Right ventricle myocardium inferior (tissue), 1 donor: ENCODE measurements at regions not wholly inside any gene's neighbourhood (a gene's known extent, or its start where the extent isn't known, plus 50 kb on each side); places are given as distances from the start of the nearest gene placed in this dataset.
A peak's percentile ranks its signal among the peaks of the same experiment; 100 is the strongest.
"Not testable (repeated sequence)": the region's sequence is repeated elsewhere in the genome, so short reads cannot be mapped to it uniquely, and the experiment has no call there.

Source experiments
- ATAC-seq: fragments of 200-7000 bp; cut with Tn5 transposase; one replicate; pipeline ENCODE4 v1.9.1; 2020; ENCODE audit warnings: mild to moderate bottlenecking, moderate library complexity
- DNase-seq: peaks from one replicate; pipeline ENCODE4 v3.0.0; 2021; ENCODE audit errors: missing footprints
- intact Hi-C: fragments of 100-400 bp; cut with DNase I; formaldehyde crosslinking; loops from one replicate; pipeline ENCODE4 v1.11.0; 2022
- donor health status: DM: no; HTN: yes; CAD: no; lungs with severe emphysema.

DNA sequence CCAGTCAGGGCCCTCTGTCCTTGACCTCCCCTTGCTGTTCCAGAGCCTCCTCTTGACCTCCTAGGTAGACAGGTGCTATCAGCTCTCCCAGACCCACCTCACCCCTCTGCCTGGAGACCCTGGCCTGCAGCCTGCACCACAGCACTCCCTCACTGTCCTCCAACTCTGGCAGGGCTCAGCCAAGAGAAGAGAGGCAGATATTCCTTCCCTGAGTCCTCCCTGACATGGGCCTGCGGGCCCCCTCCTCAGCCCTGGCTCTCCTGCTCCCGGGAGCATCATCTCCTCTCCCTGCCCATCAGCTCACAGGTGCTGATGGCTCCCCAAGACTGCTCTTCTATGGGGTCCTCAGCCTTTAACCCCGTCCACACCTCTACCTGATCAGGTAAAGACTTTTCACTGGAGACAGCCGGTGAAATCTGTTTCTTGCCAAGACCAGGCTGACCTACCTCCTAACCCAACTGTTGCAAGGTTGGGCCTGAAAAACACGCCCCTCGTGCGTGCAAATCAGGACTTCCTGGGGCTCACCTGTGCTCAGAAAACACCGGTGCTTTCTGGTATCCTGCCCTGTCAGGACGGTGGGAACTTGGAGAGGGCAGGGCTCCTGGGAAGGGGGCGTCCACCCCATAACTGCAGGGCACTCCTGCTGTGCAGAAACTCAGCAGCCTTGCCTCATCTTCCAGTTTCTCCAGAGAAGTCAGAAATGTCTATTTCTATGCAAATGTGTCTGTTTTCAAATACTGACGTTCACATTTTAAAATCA is 160.7 kb downstream of the SHANK2 start:
- intact Hi-C loops, result no loop called here
- DNase-seq, result no peak
- no peak for ATAC-seq

DNA sequence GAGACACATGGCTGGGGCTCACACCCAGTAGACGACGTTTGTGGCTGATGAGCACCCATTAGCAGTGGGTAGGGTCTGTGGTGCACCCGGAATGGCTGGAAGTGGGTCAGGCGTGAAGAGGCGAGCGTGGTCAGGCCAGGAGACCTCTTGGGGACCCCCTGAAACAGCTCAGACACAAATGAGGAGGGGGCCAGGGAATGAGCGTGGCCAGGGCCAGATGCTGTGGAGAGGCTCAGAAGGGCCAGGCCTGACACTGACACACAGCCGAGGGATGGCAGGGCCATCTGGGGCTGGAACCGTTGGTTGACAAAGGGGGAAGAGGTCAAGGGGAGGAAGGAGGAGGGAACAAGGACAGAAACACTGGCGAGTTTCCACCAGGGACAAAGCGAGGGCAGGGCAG is 162.8 kb downstream of the SHANK2 start:
- intact Hi-C loops, result no loop called here
- no peak for DNase-seq
- no peak for ATAC-seq

DNA sequence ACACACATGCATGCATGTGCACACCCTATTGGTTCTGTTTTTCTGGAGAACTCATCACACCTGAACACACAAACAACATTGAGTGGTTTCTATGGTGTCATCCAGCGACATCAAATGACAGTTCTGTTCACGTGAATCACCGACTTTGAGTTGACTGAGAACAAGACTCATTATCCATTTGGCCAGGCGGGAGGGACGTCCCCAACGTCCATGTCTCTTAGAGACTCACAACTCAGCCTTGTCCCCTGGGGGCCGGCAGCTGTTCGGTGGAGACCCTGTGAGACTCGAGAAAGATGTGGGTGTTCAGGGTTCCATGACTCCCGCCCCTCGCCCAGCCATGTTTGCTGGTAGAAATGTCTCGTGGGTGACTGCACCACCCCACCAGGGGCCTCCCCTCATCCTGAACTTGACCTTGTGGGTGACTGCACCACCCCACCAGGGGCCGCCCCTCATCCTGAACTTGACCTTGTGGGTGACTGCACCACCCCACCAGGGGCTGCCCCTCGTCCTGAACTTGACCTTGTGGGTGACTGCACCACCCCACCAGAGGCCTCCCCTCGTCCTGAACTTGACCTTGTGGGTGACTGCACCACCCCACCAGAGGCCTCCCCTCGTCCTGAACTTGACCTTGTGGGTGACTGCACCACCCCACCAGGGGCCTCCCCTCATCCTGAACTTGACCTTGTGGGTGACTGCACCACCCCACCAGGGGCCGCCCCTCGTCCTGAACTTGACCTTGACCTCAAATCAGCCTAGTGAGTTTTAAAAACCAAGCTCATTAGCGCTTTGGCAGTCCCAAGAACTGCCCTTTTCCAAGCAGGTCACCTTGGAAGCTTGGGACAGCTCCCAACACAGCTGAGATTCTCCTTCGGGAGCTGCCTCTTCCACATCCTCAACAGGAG is 163.8 kb downstream of the SHANK2 start:
- ATAC-seq, intact Hi-C loops, DNase-seq: not testable (repeated sequence)

DNA sequence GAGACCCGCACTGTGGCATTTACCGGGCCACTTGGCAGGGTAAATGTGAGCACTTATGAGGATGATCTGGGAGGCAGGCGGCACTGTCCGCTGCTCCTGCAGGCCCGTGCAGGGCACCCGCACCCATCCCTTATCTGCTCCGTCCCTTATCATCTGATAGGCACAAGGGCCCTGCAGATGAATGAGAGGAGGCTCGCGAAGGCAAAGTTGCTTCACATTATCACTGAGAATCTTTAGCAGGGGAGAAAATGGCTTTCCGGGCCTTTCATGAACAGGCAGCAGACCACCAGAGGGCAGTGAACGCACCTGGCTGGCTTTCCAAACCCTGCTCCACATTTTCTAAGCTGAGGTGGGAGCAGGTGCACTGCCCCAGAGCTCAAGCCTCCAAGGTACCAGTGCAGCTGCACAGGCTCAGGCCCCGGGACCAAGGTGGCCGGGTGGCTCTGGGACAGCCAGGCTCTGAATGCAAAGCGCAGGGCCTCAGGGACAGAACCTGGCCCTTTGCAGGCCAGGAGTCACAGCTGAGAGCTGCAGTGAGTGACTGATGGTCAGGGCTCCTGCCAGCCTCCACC is 165.6 kb downstream of the SHANK2 start:
- DNase-seq (no peak), ATAC-seq (peak; percentile 23)
- intact Hi-C loops, result loop anchor here (2.0 kb wide), 1 partner anchor 334 kb away; no protein-coding TSS in a partner anchor

DNA sequence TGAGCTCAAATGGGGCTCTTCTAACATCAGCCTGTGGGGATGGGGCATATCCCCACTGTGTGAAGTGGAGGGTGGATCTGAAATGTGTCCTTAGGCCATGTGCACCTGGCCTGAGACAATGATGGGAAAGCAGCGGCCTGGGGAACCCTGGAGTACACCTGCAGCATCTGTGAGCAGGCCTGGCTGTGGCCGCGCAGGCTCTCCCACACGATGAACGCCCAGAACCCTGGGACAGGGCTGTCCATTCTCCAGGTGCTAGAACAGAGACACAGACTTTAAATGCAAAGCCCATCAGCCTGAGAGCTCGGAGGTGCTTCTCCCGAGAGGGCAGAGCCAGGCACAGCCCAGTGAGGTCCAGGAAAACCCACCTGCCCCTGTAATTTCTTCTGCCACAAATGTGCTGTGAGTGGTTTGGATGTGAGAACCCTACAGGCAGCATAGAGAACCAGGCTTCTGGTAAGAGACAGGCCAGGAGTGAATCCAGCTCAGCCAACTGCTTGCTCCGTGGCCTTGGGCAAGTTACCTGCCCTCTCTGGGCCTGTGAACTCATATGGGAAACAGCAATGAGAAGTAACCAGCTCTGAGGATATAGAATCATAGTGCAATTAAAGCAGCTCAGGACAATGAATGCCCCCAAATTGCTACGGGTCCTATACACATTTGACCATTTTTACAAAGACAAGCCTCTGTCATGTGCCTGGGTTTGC is 167.9 kb downstream of the SHANK2 start:
- DNase-seq (no peak), ATAC-seq (no peak)
- intact Hi-C loops, result no loop called here

DNA sequence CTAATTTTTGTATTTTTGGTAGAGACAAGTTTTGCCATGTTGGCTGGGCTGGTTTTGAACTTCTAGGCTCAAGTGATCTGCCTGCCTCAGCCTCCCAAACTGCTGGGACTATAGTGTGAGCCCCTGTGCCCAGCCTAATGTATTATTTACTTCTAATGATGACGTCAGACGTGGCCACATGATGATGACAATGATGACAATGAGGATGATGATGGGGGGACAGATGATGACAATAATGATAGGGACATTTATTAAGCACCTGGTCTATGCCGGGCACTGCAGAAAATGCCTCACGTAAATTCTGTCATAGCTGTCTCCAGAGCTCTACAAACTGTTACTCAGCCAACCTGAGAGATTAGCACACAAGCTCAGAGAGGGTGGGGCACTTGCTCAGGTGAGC is 169.3 kb downstream of the SHANK2 start:
- ATAC-seq (no peak), DNase-seq (no peak)
- intact Hi-C loops, result no loop called here

DNA sequence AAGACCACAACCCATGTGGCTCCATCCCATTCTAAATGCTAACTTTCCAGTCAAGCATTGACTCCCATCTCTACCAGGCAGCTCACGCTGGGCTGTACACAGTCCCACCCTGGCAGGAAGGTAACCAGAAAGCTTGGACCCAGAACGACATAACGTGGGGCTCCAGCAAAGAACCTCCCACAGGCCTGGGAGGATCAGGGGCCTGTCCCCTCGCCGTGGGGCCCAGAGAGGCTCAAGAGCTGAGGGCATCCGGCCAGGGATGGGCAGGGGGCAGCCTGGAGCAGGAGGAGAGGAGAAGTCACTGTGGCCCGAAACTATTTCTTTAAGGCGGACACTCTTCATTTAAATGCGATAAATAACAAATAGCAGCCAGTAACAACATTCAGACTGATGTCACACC is 169.9 kb downstream of the SHANK2 start:
- intact Hi-C loops, result no loop called here
- DNase-seq, result no peak
- no peak for ATAC-seq

DNA sequence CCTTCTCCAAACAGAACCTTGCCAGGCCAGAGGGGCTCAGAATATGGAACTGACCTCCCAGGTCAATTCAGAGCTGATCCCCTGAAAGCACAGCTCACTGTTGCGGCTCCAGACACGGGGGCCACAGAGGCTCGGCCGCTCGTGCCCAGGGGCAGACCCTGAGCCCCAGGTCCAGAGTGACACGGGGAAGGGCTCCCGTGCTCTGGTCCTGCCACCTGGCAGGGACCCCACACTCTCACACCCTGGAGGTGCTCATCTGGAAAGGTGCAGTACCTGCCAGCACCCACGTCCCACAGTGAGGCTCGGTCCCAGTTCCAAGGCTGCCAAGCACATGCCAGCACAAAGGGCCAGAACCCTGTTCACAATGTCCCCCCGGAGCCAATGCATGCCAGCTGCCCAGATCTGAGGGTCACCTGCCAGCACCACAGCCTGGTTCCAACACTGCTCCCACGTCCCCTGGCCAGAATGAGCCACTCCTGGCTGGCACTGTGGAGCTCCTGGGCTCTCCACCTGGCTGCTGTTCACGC is 170.6 kb downstream of the SHANK2 start:
- DNase-seq (no peak), ATAC-seq (no peak)
- intact Hi-C loops, result no loop called here

DNA sequence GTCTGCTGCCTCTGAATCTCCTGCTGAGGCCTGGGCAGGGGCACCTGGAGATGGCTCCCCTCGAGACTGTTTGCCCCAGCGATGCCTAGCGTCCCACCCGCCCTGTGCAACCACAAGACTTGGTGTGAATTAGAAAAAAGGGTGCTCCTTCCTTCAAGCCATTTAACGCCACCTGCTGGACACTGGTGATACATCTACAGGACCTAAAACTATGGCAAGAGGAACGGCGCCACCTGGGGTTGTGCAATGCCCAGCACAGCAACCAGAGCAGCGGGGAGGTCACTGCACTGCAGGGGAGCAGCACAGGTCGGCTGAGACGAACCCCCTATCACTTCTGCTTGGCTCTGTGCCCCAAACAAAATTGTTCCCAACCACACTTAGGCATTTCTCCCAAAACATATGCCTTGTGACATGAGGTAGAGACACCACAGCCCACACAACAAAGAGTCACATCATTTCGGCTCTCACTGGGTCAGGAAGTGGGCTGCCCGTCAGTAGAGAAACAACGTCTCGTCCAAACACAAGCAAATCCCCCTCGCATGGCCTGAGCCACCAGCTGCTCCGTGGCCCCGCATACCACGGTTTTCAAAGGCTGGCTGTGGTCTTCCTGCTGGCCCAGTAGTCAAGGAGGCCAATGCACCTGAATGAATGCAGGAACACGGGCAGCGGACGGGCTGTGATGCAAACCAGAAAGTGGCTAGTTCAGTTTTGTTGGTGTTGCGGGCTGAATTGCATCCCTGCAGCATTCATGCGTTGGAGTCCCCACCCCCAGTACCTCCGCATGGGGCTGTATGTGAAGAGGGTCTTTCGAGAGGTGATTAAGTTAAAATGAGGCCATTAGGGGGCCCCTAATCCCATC is 171.9 kb downstream of the SHANK2 start:
- no peak for DNase-seq
- intact Hi-C loops, result loop anchor here (1.0 kb wide), 1 partner anchor 149 kb away; no protein-coding TSS in a partner anchor
- ATAC-seq, result peak; percentile 39

DNA sequence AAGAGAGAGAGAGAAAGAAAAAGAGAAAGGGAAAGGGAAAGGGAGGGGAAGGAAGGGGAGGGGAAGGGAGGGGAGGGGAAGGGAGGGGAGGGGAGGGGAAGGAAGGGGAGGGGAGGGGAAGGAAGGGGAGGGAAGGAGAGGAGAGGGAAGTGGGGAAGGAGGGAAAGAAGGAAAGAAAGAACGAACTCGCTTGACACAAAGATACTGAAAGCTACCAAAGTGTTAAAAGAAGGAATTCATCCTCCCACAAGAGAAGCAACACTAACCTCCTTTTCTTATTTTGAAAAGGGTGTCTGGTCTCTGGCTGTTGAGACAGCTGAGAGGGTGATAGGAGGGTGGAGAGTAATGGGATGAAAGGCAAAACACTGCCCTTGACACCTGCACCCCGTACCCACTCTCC is 172.6 kb downstream of the SHANK2 start:
- intact Hi-C loops, result loop anchor here (1.0 kb wide), 1 partner anchor 148 kb away; no protein-coding TSS in a partner anchor
- no peak for ATAC-seq

DNA sequence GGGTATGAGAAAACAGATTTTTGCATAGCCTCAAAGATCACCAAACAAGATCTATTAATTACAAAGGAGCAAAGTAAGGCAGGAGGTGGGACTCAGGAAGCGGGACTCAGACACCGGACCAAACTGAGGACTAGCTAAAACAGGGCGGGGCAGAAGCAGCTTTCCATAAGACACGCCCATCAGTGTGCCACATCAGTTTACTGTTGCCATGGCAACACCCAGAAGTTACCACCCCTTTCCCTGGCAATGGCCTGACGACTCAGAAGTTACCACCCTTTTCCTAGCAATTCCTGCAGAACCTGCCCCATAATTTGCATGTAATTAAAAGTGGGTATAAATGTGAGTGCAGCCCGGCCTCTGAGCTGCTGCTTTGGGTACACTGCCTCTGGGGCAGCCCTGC is 173.9 kb downstream of the SHANK2 start:
- no peak for DNase-seq

More for the DNA sequence above, 172.6 kb downstream of the SHANK2 start:
- DNase-seq, result no peak

DNA sequence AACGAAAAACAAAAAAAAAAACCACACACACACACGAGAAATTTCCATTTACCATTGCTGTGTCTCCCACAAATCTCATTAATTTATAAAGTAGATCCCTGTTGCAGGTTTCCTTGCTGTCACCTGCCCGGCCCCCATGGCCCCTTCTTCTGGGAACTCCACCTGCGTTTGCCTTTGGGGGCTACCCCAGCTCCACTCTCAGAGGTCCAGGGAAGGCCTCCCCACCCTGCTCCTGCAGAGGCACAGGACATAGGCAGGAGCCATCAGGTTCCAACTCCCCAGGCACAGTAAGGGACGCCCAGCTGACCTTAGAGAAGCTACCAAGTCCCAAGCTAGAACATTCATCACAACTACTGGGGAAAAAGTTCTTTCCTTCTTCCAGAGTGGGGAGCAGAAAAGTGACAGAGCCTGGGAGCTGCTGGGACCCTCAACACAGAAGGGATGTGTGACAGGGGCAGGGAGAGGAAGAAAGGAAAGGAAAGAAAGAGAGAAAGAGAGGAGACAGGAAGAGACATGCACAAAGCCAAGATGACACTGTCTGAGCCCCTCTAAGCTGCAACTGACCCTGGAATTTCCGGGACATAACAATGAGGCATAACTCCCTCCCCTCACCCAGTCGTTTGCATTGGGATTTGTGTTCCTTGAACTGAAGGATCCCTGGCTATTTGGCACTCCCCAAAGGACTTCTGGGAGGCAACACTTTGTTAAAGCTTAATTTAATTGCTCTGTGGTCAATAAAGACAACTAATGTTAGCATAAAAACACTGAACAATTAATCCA is 175.7 kb downstream of the SHANK2 start:
- ATAC-seq (no peak), DNase-seq (no peak)
- intact Hi-C loops, result no loop called here

More for the DNA sequence above, 173.9 kb downstream of the SHANK2 start:
- intact Hi-C loops, result no loop called here
- ATAC-seq, result no peak

DNA sequence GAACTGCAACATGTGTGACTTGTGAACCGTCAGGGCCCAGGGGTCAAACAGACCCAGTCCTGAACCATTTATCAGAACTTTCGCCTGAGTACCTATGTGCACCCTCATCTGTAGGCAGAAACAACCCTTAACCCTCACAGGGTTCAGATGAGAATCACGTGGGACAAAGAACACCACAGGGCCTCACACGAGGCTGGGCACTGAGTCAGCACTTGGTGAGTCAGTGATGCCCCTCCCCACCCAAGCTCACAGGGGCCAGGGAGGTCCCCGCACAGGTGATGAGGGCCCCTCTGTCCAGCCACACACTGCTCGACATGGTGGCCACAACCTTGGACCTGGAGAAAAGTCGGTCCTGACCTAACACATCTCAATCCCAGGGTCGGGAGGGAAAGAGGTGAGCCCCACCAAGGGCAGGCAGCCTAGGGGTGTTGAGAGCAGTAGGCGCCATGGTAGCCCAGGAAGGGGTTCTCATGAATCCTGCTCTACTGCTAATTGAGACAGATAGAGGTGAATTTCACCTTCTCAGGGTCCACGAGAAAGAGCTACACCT is 176.4 kb downstream of the SHANK2 start:
- ATAC-seq, result no peak
- DNase-seq, result no peak
- intact Hi-C loops, result no loop called here

DNA sequence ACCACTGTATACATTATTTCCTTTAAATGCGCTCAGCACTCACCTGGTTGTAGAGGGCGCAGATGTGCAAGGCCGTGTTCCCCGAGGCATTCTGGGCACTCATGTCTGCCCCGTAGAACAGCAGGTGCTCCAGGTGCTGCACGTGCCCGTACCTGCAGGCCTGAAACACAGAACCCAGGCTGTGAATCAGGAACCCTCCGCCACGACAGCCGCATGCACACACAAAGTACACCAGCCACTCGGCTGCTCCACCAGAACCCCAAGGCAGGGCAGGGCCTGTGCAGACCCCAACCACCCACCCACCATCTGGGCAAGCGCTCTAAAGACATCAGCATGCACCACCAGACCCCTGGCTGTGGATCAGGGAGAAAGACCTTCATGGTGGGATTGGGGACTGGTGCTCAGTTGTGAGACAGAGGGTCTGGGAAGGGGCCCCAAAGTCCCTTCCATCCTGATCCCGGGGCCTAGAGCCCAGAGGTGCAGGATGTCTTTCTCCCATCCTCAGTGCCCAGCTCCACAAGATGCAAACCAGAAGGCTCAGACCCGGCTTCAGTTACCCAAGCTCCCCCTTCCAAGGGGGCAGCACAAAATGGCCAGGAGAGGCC is 177.2 kb downstream of the SHANK2 start:
- intact Hi-C loops, result no loop called here
- DNase-seq (no peak), ATAC-seq (no peak)

DNA sequence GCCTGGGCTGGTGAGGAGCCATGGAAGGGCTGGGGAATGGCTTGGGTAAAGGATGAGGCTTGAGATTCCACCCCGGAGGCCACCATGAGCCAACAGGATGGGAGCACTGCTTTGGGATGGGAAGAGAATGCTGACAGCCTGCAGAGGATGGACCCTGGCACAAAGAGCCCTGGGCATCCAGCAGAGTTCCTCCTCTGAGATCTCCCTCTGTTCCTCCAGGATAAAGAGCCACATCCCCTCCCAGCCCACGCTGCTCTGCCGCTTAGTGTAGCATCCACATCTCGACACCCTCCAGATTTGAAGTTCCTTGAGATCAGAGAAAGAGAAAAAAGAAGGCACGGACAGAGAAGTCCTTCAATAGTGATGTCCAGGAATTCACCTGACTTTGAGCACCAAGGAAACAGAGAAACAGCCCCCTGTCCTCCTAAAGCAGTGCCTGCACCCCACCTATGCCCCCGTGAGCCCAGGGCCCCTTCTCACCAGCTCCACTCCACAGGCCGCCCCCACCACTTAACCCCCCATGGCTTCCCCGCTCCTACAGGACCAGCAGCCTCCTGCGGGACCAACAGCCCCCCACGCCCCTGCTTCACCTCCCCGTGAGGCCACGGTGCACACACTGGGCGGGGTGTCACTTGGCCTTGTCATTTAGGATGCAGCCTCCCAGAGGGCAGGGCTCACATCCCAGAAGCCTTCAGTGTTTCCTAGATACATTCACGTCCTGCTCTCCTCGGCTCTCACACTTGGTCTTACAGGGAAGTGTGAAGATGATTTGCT is 180.5 kb downstream of the SHANK2 start:
- intact Hi-C loops, result no loop called here
- ATAC-seq (no peak), DNase-seq (no peak)
